ENCODE measurements at regions not wholly inside any gene's neighbourhood (a gene's known extent, or its start where the extent isn't known, plus 50 kb on each side); places are given as distances from the start of the nearest gene placed in this dataset.

GRCh38 chr16:72621651-72622050, 426.3 kb downstream of the ZFHX3 start:
- TF ChIP-seq RAD21 (IDR thresholded peaks at IDR 0.05; ENCODE audit: low read depth) (no peak), CTCF (IDR thresholded peaks at IDR 0.05 in 2 of 3, conservative IDR thresholded peaks at IDR 0.05 in 1 of 3; ENCODE audit: borderline replicate concordance in 1 of 3, insufficient read depth in 1 of 3, low read depth in 2 of 3, low read length in 2 of 3) (no peak), EZH2phosphoT487 (IDR thresholded peaks at IDR 0.05; ENCODE audit: borderline replicate concordance) (no peak), REST (IDR thresholded peaks at IDR 0.05; ENCODE audit: low read depth) (no peak), POLR2A (IDR thresholded peaks at IDR 0.05; ENCODE audit: borderline replicate concordance, extremely low read depth, insufficient read depth, insufficient read length) (no peak), EZH2 (IDR thresholded peaks at IDR 0.05) (no peak), POLR2AphosphoS5 (IDR thresholded peaks at IDR 0.05; ENCODE audit: low read depth, low read length) (no peak), CBX3 (IDR thresholded peaks at IDR 0.05; ENCODE audit: low read depth) (no peak), SRF (IDR thresholded peaks at IDR 0.05; ENCODE audit: low read depth) (no peak), MAX (IDR thresholded peaks at IDR 0.05) (no peak), ZNF274 (IDR thresholded peaks at IDR 0.05; ENCODE audit: low read depth, low read length) (no peak)

All from HCT116 (cell line).